ENCODE measurements at regions not wholly inside any gene's neighbourhood (a gene's known extent, or its start where the extent isn't known, plus 50 kb on each side); places are given as distances from the start of the nearest gene placed in this dataset.

DNA sequence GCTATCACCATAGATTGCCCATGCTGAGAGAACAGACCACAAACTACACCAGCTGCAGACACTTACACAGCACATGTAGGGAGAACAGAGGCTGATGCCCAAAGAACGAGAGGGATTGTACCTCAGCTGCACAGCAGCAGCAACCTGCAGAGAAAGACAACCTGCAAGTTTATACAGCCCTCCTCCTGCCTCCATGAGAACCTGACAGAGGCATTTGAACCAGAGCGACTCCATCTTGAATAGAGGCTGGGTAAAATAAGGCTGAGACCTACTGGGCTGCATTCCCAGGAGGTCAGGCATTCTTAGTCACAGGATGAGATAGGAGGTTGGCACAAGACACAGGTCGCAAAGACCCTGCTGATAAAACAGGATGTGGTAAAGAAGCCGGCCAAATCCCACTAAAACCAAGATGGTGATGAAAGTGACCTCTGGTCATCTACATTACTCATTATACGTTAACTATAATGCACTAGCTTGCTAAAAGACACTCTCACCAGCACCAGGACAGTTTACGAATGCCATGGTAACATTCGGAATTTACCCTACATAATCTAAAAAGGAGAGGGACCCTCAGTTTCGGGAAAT lies 262.4 kb upstream of the HMGA2 start:
- TF ChIP-seq POLR2A (IDR thresholded peaks at IDR 0.05) = no peak
- TF ChIP-seq, protein P1, sequence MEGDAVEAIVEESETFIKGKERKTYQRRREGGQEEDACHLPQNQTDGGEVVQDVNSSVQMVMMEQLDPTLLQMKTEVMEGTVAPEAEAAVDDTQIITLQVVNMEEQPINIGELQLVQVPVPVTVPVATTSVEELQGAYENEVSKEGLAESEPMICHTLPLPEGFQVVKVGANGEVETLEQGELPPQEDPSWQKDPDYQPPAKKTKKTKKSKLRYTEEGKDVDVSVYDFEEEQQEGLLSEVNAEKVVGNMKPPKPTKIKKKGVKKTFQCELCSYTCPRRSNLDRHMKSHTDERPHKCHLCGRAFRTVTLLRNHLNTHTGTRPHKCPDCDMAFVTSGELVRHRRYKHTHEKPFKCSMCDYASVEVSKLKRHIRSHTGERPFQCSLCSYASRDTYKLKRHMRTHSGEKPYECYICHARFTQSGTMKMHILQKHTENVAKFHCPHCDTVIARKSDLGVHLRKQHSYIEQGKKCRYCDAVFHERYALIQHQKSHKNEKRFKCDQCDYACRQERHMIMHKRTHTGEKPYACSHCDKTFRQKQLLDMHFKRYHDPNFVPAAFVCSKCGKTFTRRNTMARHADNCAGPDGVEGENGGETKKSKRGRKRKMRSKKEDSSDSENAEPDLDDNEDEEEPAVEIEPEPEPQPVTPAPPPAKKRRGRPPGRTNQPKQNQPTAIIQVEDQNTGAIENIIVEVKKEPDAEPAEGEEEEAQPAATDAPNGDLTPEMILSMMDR (IDR thresholded peaks at IDR 0.05) = no peak

Data from body of pancreas (tissue), 4 donors.